H1 (cell line): ENCODE measurements at regions not wholly inside any gene's neighbourhood (a gene's known extent, or its start where the extent isn't known, plus 50 kb on each side); places are given as distances from the start of the nearest gene placed in this dataset.

Experiments
- CTCF ChIA-PET: fragments of 300-600 bp; sonication (Branson Sonifier 250); formaldehyde crosslinking; loops from one replicate; lab custom pipeline; 2021; ENCODE audit not compliant: partially characterized antibody; lab: Charles Lee
- POLR2A ChIA-PET: fragments of 300-600 bp; sonication (Branson Sonifier 250); formaldehyde crosslinking; loops from one replicate; lab custom pipeline; 2021; ENCODE audit warnings: inconsistent platforms; ENCODE audit not compliant: partially characterized antibody; lab: Charles Lee
- DNase-seq, 2 experiments: peaks; one replicate each; pipeline versions ENCODE4 v3.0.0 to v3.0.0-alpha.2; 2010 to 2022; ENCODE audit warnings: low spot score in 2 of 2, low read depth in 1 of 2, mixed read lengths in 1 of 2
- FAIRE-seq: peaks from 2 replicates; lab custom pipeline; 2011; peaks lifted over from hg19 to GRCh38; lab: Jason Lieb, UNC
- H2AFZ ChIP-seq: 2 replicates; pipeline ENCODE4 v1.8.1; 2012; ENCODE audit warnings: low read length, inconsistent platforms
- H2AK5ac ChIP-seq: 2 replicates; pipeline ENCODE4 v1.6.1; 2013; ENCODE audit warnings: low read depth, low read length
- H2BK120ac ChIP-seq: replicated peaks from 2 replicates; pipeline ENCODE3; 2013; ENCODE audit warnings: low read depth, low read length, inconsistent platforms
- H2BK12ac ChIP-seq: 2 replicates; pipeline ENCODE4 v1.6.1; 2013; ENCODE audit warnings: low read depth, low read length
- H2BK15ac ChIP-seq: 2 replicates; pipeline ENCODE4 v1.6.1; 2013; ENCODE audit warnings: low read length
- H2BK20ac ChIP-seq: 2 replicates; pipeline ENCODE4 v1.6.1; 2013; ENCODE audit warnings: low read length
- H2BK5ac ChIP-seq: 2 replicates; pipeline ENCODE4 v1.6.1; 2013; ENCODE audit warnings: low read depth, low read length
- H3K14ac ChIP-seq: 2 replicates; pipeline ENCODE4 v1.6.1; 2013; ENCODE audit warnings: inconsistent platforms; ENCODE audit not compliant: insufficient read length
- H3K18ac ChIP-seq: 2 replicates; pipeline ENCODE4 v1.6.1; 2013; ENCODE audit warnings: low read length; ENCODE audit errors: extremely low read depth
- H3K23ac ChIP-seq: 2 replicates; pipeline ENCODE4 v1.6.1; 2013; ENCODE audit warnings: inconsistent platforms; ENCODE audit not compliant: insufficient read length
- H3K23me2 ChIP-seq: 2 replicates; pipeline ENCODE4 v1.6.1; 2013; ENCODE audit warnings: low read depth, low read length
- H3K27ac ChIP-seq: 2 replicates; pipeline ENCODE4 v1.6.1; 2011; ENCODE audit warnings: low read depth, low read length, inconsistent platforms
- H3K27me3 ChIP-seq, 4 experiments: replicated peaks in 1 of 4; 1 replicate in 1 of 4; 2 replicates in 3 of 4; pipeline versions ENCODE4 v1.6.1 to v1.8.1; 2011 to 2013; ENCODE audit warnings: low read length in 3 of 4, mild to moderate bottlenecking in 3 of 4, inconsistent platforms in 2 of 4, mixed read lengths in 2 of 4, moderate library complexity in 1 of 4; ENCODE audit not compliant: control insufficient read depth in 3 of 4, insufficient read depth in 3 of 4; ENCODE audit errors: extremely low read depth in 1 of 4
- H3K36me3 ChIP-seq, 4 experiments: 2 replicates each; pipeline versions ENCODE4 v1.6.1 to v1.8.1; 2011 to 2013; ENCODE audit warnings: mild to moderate bottlenecking in 4 of 4, low read length in 3 of 4, moderate library complexity in 2 of 4, control low read depth in 1 of 4, inconsistent platforms in 1 of 4; ENCODE audit not compliant: insufficient read depth in 4 of 4, control insufficient read depth in 2 of 4
- H3K4ac ChIP-seq: replicated peaks from 2 replicates; pipeline ENCODE3; 2013; ENCODE audit warnings: low read length, low read depth, mixed read lengths, inconsistent platforms; ENCODE audit not compliant: insufficient read length
- H3K4me1 ChIP-seq, 4 experiments: replicated peaks in 1 of 4; 1 replicate in 1 of 4; 2 replicates in 3 of 4; pipeline versions ENCODE4 v1.6.1 to v1.8.1; 2011 to 2013; ENCODE audit warnings: low read length in 3 of 4, inconsistent platforms in 2 of 4, mixed read lengths in 1 of 4; ENCODE audit not compliant: insufficient read depth in 4 of 4, control insufficient read depth in 3 of 4
- H3K4me2 ChIP-seq, 2 experiments: 2 replicates each; pipeline versions ENCODE4 v1.6.1 to v1.8.1; 2011 to 2013; ENCODE audit warnings: low read depth in 2 of 2, low read length in 2 of 2, control low read depth in 1 of 2, inconsistent platforms in 1 of 2, mild to moderate bottlenecking in 1 of 2; ENCODE audit not compliant: insufficient read depth in 1 of 2
- H3K4me3 ChIP-seq, 4 experiments: fragments of 200-600, 300-600 bp in 1 of 4; sonication (generic), shearing (Covaris generic), sonication (Bioruptor Twin) in 1 of 4; 2 replicates each; pipeline versions ENCODE4 v1.5.1 to v1.8.1; 2011 to 2016; ENCODE audit warnings: low read length in 4 of 4, low read depth in 3 of 4, control low read depth in 2 of 4, inconsistent platforms in 2 of 4, mild to moderate bottlenecking in 2 of 4, mixed read lengths in 1 of 4, moderate library complexity in 1 of 4; ENCODE audit not compliant: insufficient read depth in 2 of 4; ENCODE audit errors: extremely low read depth in 1 of 4
- H3K56ac ChIP-seq: replicated peaks from 2 replicates; pipeline ENCODE3; 2013; ENCODE audit warnings: low read depth, mild to moderate bottlenecking, mixed read lengths, low read length, inconsistent platforms; ENCODE audit not compliant: insufficient read length
- H3K79me1 ChIP-seq: 2 replicates; pipeline ENCODE4 v1.6.1; 2013; ENCODE audit warnings: low read depth, low read length, control low read depth
- H3K79me2 ChIP-seq, 2 experiments: 2 replicates each; pipeline versions ENCODE4 v1.6.1 to v1.8.1; 2012 to 2013; ENCODE audit warnings: low read length in 2 of 2, mild to moderate bottlenecking in 2 of 2, inconsistent platforms in 1 of 2; ENCODE audit not compliant: insufficient read depth in 2 of 2, control insufficient read depth in 1 of 2
- H3K9ac ChIP-seq, 4 experiments: replicated peaks in 1 of 4; 1 replicate in 1 of 4; 2 replicates in 3 of 4; pipeline versions ENCODE4 v1.6.1 to v1.8.1; 2011 to 2013; ENCODE audit warnings: low read depth in 3 of 4, low read length in 3 of 4, control low read depth in 2 of 4, mild to moderate bottlenecking in 2 of 4, moderate library complexity in 2 of 4, inconsistent platforms in 1 of 4; ENCODE audit errors: extremely low read depth in 1 of 4
- H3K9me3 ChIP-seq, 2 experiments: 2 replicates each; pipeline versions ENCODE4 v1.6.1 to v1.8.1; 2012 to 2013; ENCODE audit warnings: mild to moderate bottlenecking in 2 of 2, moderate library complexity in 2 of 2, control low read depth in 1 of 2, inconsistent platforms in 1 of 2, low read depth in 1 of 2, low read length in 1 of 2, mixed read lengths in 1 of 2; ENCODE audit not compliant: insufficient read depth in 2 of 2
- H4K20me1 ChIP-seq, 2 experiments: replicated peaks in 1 of 2; 2 replicates each; pipeline versions ENCODE3 to v1.8.1; 2011 to 2013; ENCODE audit warnings: inconsistent platforms in 2 of 2, low read length in 2 of 2, mild to moderate bottlenecking in 1 of 2; ENCODE audit not compliant: insufficient read depth in 2 of 2, control insufficient read depth in 1 of 2
- H4K5ac ChIP-seq: 2 replicates; pipeline ENCODE4 v1.6.1; 2013; ENCODE audit warnings: low read length, low read depth, mixed read lengths, inconsistent platforms; ENCODE audit not compliant: insufficient read length
- H4K8ac ChIP-seq: 2 replicates; pipeline ENCODE4 v1.8.0; 2013; ENCODE audit warnings: mild to moderate bottlenecking, moderate library complexity, low read length, inconsistent platforms; ENCODE audit not compliant: insufficient read depth; ENCODE audit errors: extremely low read depth
- H4K91ac ChIP-seq: replicated peaks from 2 replicates; pipeline ENCODE3; 2013; ENCODE audit warnings: low read length, mixed read lengths, inconsistent platforms; ENCODE audit not compliant: insufficient read length
- CHD1 ChIP-seq: IDR thresholded peaks from 2 replicates; pipeline ENCODE4 v1.6.1; 2012; ENCODE audit warnings: low read depth, low read length, improper control_type of control experiment
- CREB1 ChIP-seq: IDR thresholded peaks from 2 replicates; pipeline ENCODE4 v1.6.1; 2012; ENCODE audit warnings: inconsistent platforms
- GABPA ChIP-seq: IDR thresholded peaks from 2 replicates; pipeline ENCODE4 v1.6.1; 2011; ENCODE audit warnings: mild to moderate bottlenecking, low read length, moderate library complexity, borderline replicate concordance; ENCODE audit not compliant: insufficient read depth
- GTF2F1 ChIP-seq: IDR thresholded peaks from 2 replicates; pipeline ENCODE4 v1.6.1; 2012; ENCODE audit warnings: low read depth, low read length, improper control_type of control experiment, borderline replicate concordance
- KDM4A ChIP-seq: IDR thresholded peaks from one replicate; pipeline ENCODE4 v1.7.1; 2012; ENCODE audit warnings: low read depth, mild to moderate bottlenecking, moderate library complexity, low read length, inconsistent platforms; ENCODE audit not compliant: severe bottlenecking
- NRF1 ChIP-seq: IDR thresholded peaks from 2 replicates; pipeline ENCODE4 v1.6.1; 2011; ENCODE audit warnings: mild to moderate bottlenecking, low read depth, low read length, improper control_type of control experiment
- RAD21 ChIP-seq, 2 experiments: IDR thresholded peaks in 1 of 2; conservative IDR thresholded peaks in 1 of 2; 2 replicates each; pipeline ENCODE4 v1.6.1; 2011; ENCODE audit warnings: low read depth in 2 of 2, low read length in 2 of 2, improper control_type of control experiment in 1 of 2, inconsistent platforms in 1 of 2, mild to moderate bottlenecking in 1 of 2, moderate library complexity in 1 of 2
- SP2 ChIP-seq: IDR thresholded peaks from 2 replicates; pipeline ENCODE4 v1.6.1; 2012; ENCODE audit warnings: mild to moderate bottlenecking, low read length, inconsistent platforms
- TCF12 ChIP-seq: IDR thresholded peaks from 2 replicates; pipeline ENCODE4 v1.6.1; 2011; ENCODE audit warnings: low read depth, mild to moderate bottlenecking, low read length
- TEAD4 ChIP-seq: IDR thresholded peaks from 2 replicates; pipeline ENCODE4 v1.6.1; 2012; ENCODE audit warnings: low read depth, low read length, inconsistent platforms, mixed read lengths
- WGBS, 2 experiments: shearing (Covaris generic) in 1 of 2; methylation state at CpG; one replicate each; pipeline versions ENCODE4 v1.1.6 to v1.1.7; 2013 to 2015; ENCODE audit warnings: low lambda C conversion rate in 2 of 2, mixed read lengths in 2 of 2, inconsistent platforms in 1 of 2, low coverage in 1 of 2, missing lambda C conversion rate in 1 of 2; ENCODE audit not compliant: insufficient replicate concordance in 2 of 2, insufficient coverage in 1 of 2, insufficient read length in 1 of 2; ENCODE audit errors: extremely low coverage in 1 of 2, missing lambda C conversion rate in 1 of 2; 5-methylcytosine and 5-hydroxymethylcytosine counted together
- TF ChIP-seq, protein P1 (sequence below), 3 experiments: IDR thresholded peaks; 1 replicate in 2 of 3; 2 replicates in 1 of 3; pipeline versions ENCODE4 v1.5.1 to v1.6.1; 2011; ENCODE audit warnings: low read length in 3 of 3, mild to moderate bottlenecking in 3 of 3, inconsistent platforms in 2 of 3, low read depth in 1 of 3, moderate library complexity in 1 of 3; ENCODE audit not compliant: insufficient read depth in 1 of 3; ENCODE audit errors: control extremely low read depth in 1 of 3

DNA sequence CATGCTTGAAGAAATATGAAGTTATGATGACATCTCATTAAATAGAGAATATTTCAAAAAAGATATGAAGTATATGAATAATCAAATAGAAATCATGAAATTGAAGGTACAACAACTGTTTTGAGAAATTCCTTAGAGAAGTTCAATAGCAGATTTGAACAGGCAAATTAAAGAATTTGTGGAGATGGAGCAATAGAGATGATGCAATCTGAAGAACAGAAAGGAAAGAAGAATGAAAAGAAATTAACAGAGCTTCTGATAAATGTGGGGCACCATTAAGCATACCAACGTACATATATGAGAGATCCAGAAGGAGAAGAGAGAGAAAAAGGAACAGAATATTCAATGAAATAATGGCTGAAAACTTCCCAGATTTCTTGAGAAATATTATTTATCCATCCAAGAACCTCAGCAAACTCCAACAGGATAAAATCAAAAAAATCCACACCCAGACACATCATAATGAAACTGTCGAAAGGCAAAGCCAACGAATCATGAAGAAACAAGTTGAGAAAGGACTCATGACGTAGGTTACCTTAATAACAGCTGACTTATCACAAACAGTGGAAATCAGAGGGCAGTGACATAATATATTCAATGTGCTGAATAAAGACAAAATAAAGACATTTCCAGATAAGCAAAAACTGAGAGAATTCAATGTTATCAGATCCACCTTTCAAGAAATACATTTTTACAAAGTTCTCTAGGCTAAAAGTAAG, 297.2 kb upstream of the TARS1 start:
- DNase-seq (no peak), FAIRE-seq (no peak)
- Histone ChIP-seq H3K4me3 (no peak overlapping the region), H3K23ac (no peak overlapping the region), H3K14ac (no peak overlapping the region), H3K23me2 (no peaks in the 10 kb centered on the region), H3K9me3 (no peaks in the 10 kb centered on the region), H3K9ac (no peak overlapping the region), H3K79me2 (no peaks in the 10 kb centered on the region), H2AFZ (no peak overlapping the region), H2BK20ac (no peak overlapping the region), H2BK15ac (no peak overlapping the region), H4K91ac (no peak overlapping the region), H4K5ac (no peak overlapping the region), H2BK5ac (no peak overlapping the region), H3K4me1 (no peaks in the 10 kb centered on the region), H3K36me3 (no peaks in the 10 kb centered on the region), H3K4me2 (no peak overlapping the region), H3K79me1 (no peaks in the 10 kb centered on the region), H3K27ac (no peak overlapping the region), H4K20me1 (no peaks in the 10 kb centered on the region), H2BK120ac (no peak overlapping the region), H4K8ac (no peak overlapping the region), H2AK5ac (no peak overlapping the region), H3K18ac (no peak overlapping the region), H3K27me3 (no peaks in the 10 kb centered on the region), H3K56ac (no peak overlapping the region), H2BK12ac (no peak overlapping the region), H3K4ac (no peak overlapping the region)
- POLR2A ChIA-PET: no interaction called here
- 85% methylated on average over 4 of the region's 4 CpGs; no CpG with 5 or more reads in 1 of the 2 experiments for WGBS, 2 experiments
- CTCF ChIA-PET: no interaction called here
- TF ChIP-seq CREB1 (no peak), KDM4A (no peak), CHD1 (no peak), RAD21 (IDR thresholded peaks at IDR 0.05 in 1 of 2, conservative IDR thresholded peaks at IDR 0.05 in 1 of 2; ENCODE audit: low read depth in 2 of 2, low read length in 2 of 2) (no peak), GTF2F1 (no peak), NRF1 (no peak), SP2 (no peak), TCF12 (no peak), TEAD4 (no peak), GABPA (no peak)
- TF ChIP-seq, protein P1, sequence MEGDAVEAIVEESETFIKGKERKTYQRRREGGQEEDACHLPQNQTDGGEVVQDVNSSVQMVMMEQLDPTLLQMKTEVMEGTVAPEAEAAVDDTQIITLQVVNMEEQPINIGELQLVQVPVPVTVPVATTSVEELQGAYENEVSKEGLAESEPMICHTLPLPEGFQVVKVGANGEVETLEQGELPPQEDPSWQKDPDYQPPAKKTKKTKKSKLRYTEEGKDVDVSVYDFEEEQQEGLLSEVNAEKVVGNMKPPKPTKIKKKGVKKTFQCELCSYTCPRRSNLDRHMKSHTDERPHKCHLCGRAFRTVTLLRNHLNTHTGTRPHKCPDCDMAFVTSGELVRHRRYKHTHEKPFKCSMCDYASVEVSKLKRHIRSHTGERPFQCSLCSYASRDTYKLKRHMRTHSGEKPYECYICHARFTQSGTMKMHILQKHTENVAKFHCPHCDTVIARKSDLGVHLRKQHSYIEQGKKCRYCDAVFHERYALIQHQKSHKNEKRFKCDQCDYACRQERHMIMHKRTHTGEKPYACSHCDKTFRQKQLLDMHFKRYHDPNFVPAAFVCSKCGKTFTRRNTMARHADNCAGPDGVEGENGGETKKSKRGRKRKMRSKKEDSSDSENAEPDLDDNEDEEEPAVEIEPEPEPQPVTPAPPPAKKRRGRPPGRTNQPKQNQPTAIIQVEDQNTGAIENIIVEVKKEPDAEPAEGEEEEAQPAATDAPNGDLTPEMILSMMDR (IDR thresholded peaks at IDR 0.05; ENCODE audit: control extremely low read depth in 1 of 3, insufficient read depth in 1 of 3, low read depth in 1 of 3, low read length in 3 of 3): no peak
